H54 (cell line): ENCODE measurements at regions not wholly inside any gene's neighbourhood (a gene's known extent, or its start where the extent isn't known, plus 50 kb on each side); places are given as distances from the start of the nearest gene placed in this dataset.

Experiments used
- DNase-seq: peaks from one replicate; pipeline ENCODE4 v3.0.0; 2011; ENCODE audit warnings: low spot score, mixed read lengths; ENCODE audit not compliant: insufficient read length
- FAIRE-seq: peaks from 3 replicates; lab custom pipeline; 2011; peaks lifted over from hg19 to GRCh38; lab: Jason Lieb, UNC
- POLR2A ChIP-seq: IDR thresholded peaks from 2 replicates; pipeline ENCODE4 v1.6.1; 2011; ENCODE audit warnings: low read depth, mild to moderate bottlenecking, low read length

GRCh38 chr2:122486705-122487415 lies 731.4 kb downstream of the TSN start:
- DNase-seq (no peak), FAIRE-seq (no peak)
- no peak for TF ChIP-seq POLR2A

- FAIRE-seq (no peak), DNase-seq (no peak)
- no peak for TF ChIP-seq POLR2A
Measured at GRCh38 chr2:122491011-122491410, 735.6 kb downstream of the TSN start.

GRCh38 chr2:122500316-122501105 lies 745.1 kb downstream of the TSN start:
- DNase-seq (no peak), FAIRE-seq (no peak)
- no peak for TF ChIP-seq POLR2A

- DNase-seq: no peak
- TF ChIP-seq POLR2A: no peak
- FAIRE-seq: no peak
Measured at GRCh38 chr2:122506620-122507019, 751.2 kb downstream of the TSN start.

- DNase-seq (no peak), FAIRE-seq (no peak)
- TF ChIP-seq POLR2A: no peak
Measured at GRCh38 chr2:122507261-122507660, 751.8 kb downstream of the TSN start.

GRCh38 chr2:122512091-122512490 lies 756.6 kb downstream of the TSN start:
- no peak for FAIRE-seq
- no peak for TF ChIP-seq POLR2A

GRCh38 chr2:122514451-122514996 lies 759.1 kb downstream of the TSN start:
- no peak for TF ChIP-seq POLR2A
- DNase-seq: no peak
- no peak for FAIRE-seq

More at GRCh38 chr2:122512091-122512490, 756.6 kb downstream of the TSN start:
- DNase-seq: no peak

GRCh38 chr2:122515731-122516290 lies 760.4 kb downstream of the TSN start:
- FAIRE-seq: no peak

GRCh38 chr2:122516775-122517174 lies 761.3 kb downstream of the TSN start:
- FAIRE-seq: no peak
- DNase-seq: no peak
- no peak for TF ChIP-seq POLR2A

More at GRCh38 chr2:122515731-122516290, 760.4 kb downstream of the TSN start:
- no peak for TF ChIP-seq POLR2A
- DNase-seq: no peak

- no peak for FAIRE-seq
Measured at GRCh38 chr2:122519366-122519765, 763.9 kb downstream of the TSN start.

GRCh38 chr2:122519821-122520611 lies 764.6 kb downstream of the TSN start:
- no peak for TF ChIP-seq POLR2A
- DNase-seq (no peak), FAIRE-seq (no peak)

More at GRCh38 chr2:122519366-122519765, 763.9 kb downstream of the TSN start:
- TF ChIP-seq POLR2A: no peak
- no peak for DNase-seq

- TF ChIP-seq POLR2A: no peak
- DNase-seq (no peak), FAIRE-seq (no peak)
Measured at GRCh38 chr2:122523143-122523542, 767.7 kb downstream of the TSN start.

- no peak for TF ChIP-seq POLR2A
- DNase-seq (no peak), FAIRE-seq (no peak)
Measured at GRCh38 chr2:122523981-122524380, 768.5 kb downstream of the TSN start.

- DNase-seq (no peak), FAIRE-seq (no peak)
- TF ChIP-seq POLR2A: no peak
Measured at GRCh38 chr2:122525336-122525735, 769.9 kb downstream of the TSN start.
